Amniotic stem cell (primary cell): ENCODE measurements at regions not wholly inside any gene's neighbourhood (a gene's known extent, or its start where the extent isn't known, plus 50 kb on each side); places are given as distances from the start of the nearest gene placed in this dataset.

Experiments used
- DNase-seq: peaks from one replicate; lab custom pipeline; 2025; lab: John Stamatoyannopoulos, UW

DNA sequence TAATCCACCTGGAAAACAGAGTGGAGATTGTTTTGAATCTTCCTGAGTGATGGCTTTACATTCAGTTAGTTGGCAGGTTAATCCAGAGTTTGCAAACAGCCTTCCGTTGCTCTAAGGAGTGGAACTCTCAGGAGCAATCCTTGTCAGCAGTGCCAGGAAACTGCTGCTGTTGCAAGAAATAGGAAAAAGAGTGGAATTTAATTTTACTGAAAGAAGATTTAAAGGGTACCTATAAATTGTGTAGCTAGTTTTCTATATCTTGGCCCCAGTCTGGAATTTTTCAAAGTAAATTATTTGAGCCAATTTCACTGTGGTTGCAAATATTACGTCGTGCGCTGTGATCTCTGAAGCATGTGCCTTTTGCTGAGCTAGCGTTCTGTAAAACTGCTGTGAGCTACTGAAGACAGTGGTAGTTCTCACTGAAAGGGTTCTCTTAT, 55.5 kb upstream of the SLC5A12 start:
- DNase-seq: no peak

DNA sequence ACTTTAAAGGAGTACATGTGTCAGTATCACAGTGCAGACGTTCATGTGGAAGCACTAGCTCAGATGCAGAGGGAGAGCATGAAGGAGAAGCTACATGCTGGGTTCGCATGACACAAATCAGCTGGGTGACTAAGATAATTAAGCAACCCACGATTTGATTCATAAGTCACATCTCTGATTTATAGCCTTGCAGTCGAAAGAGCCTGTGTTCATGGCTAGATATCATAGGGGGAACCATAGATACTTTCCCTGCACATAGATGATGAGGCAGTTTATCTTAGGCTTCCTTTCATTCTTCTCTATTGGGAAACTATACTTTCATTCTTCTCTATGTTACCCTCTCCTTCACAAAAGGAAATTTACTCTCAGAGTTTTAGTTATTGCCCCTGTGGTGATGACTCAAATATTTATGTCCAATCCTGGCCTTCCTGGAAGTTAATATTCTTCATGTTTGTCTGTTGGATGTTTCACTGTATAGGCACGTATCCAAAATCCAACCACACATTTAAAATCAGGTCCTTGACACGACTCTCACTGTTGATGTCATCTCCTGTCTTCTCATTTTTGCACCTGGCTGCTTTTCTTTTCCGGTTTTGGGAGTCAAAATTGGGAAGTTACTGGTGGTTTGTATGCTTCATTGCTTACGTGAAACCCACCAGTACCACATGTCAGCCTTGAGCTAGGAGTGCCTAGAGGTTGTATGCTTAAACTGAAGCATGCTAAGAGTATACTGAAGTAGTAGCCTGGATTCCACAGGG, 56.3 kb upstream of the SLC5A12 start:
- DNase-seq: peak; percentile 8

DNA sequence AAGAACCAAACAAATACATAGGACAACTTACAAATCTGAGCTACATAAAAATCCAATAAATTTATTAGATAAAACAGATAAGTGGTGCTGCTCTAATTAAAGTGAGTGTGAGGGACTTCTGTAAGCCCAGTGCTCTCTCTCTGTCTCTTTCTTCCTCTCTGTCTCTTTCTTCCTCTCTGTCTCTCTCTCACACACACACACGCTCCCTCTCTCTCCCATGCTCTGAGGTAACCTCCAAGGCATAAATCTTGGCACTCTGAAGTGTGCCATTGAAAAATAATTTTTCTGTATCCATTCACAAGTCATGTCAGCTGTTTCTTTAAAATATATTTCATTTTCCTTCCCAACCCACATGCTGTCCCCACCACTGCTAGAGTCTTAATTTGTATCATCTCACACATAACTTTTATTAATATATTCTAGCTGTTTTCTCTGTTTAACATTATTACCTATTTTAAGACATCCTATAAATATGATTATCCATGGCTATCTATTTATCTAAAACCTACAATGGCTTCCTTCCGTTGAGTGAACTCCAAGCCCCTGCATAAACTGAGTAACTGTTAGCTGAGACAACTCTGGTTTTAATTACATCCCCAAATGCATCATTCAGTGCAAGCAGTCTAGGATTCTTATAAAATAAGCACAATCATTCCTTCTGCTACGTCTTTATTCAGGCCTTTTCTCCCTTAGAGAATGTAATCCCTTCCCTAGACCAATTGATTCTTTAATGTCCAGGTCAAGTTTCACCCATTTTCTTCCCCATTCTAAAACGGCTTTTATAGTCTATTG, 57.4 kb upstream of the SLC5A12 start:
- no peak for DNase-seq

DNA sequence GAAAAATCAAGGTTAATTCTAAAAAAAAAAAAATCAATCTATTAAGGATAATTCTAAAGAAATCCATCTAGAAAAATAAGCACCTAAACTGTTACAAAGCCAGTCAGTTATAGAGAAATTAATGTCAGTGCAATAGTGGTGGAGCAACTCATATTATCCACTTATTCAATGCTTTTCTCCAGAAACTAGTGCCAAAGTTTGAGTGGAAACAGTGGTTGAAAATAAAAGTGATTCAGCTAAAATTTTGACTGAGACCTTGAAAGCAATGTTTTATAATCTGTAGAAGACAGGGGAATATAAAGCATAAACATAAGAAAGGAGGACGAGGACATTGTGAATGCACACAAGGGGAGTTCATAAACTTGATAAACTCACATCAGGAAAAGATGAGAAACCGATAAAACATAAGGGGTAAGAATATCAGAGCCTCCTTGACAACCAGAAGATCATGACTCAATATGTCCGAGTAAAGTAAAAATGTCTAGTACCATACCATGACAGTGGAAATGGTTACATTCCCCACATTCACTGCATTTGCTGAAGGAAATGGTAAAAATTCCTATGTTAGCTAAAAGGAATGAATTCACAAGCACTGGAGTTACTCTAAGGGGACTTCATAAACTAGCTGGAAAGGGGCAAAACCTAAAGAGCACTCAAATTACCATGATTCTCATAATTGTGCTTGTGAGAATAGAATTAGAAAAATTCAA, 58.7 kb upstream of the SLC5A12 start:
- DNase-seq: no peak

DNA sequence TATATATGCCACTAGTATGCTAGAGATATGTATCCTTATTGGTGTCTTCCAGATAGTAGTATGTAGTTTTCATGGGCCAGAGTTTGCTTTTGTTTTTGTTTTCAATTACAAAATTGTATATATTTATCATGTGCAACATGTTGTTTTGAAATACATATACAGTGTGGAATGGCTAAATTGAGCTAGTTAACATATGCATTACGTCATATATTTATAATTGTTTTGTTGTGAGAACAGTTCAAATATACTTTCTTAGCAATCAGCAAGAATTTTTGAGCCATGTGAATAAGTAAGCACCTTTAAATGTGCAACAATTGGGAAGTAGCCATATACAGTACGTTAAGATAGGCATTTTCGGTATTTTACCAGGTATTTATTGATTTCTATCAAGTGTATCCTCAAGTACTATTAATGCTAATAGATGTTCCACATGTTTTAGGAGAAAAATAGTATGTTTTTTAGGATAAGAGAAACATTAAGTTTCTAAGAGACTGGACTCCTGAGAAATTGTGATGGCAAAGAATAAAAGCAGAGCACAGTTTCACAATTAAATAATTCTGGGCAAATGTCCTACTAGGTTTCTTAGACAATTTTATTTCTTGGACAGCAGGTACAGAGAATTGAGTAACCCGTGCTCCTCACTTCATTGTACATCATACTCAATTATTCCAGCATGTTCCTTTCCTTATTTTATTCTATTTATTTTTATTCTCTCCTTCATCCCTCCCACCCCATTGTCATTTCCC, 60.5 kb upstream of the SLC5A12 start:
- no peak for DNase-seq

DNA sequence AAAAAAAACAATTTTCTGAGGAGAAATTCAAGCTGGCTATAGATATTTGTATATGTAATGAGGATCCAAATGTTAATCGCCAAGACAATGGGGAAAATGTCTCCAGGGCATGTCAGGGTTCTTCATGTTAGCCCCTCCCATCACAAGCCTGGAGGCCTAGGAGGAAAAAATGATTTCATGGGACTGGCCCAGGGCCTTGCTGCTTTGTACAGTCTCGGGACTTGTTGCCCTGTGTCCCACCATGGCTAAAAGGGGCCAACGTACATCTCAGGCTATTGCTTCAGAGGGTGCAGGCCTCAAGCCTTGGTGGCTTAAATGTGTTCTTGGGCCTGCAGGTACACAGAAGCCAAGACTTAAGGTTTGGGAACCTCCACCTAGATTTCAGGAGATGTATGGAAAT, 62.1 kb upstream of the SLC5A12 start:
- no peak for DNase-seq

DNA sequence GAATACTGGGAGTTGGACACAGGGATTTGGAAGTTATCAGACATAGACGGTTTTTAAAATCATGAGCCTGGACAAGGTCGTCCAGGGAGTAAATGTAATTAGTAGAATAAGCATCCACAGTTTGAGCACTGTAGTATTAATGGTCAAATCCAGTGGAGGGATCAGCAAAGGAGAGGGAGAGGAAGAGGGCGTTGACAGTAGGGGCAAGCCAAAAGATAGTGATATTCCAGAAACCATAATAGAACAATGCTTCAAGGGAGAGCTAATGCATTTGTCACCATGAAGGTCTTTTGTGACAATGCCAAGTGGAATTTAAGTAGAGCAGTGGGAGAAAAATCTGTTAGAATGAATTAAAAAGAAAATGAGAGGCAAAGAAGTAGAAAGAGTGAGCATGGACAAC, 68.9 kb upstream of the SLC5A12 start:
- DNase-seq: no peak

DNA sequence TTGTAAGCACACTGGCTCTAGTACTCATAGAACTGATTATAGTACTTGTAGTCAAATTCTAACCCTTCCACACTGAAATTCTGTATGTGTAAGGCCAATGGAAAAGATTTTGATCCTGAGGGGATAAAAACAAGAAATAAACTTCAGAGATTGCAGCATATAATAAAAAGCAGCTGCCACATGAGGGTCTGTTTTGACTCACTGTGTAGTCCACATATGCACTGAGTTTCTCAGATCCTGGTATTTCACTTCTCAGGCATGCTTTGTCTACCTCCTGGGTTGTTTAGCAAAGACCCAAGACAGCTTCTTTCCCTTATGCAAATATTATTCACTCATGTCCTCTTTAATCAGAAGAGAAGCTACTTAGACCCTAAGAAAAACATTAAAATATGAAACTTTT, 71.1 kb upstream of the SLC5A12 start:
- no peak for DNase-seq

DNA sequence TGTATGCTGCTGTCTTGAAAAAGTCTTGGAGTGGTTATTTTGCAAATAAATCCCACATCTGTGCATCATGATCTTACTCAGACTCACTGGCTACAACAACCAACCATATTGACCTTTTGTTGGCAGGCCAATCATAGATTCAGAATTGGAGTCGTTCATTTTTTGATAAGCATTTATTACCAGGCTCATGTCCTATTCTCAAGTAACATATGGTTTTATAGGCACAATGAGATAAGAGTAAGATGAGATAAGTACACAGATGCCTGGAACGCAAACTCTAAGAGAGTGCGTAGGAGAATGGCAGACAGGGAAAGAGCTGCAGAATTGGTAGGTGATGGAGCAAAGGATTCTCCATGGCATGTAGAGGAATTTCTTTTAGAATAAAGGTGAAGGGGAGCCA, 71.6 kb upstream of the SLC5A12 start:
- no peak for DNase-seq

DNA sequence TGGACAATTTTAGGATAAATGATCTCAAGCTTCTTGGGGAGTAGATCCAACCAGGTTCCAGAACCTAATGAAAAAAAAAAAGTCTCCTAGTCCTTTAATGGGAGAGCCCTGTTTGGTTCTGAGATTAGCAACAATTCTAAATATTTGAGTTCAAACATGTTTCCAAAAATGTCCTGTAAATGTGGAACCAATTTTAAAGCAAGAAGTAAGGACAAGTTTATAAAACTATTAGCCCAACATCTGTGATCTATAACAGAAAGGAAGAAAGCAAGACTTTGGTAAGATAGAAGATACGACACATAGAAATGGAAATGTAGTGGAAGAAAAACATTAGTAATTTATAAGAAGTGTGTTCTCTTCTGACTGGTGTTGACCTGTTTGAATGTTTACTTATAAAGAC, 79.7 kb upstream of the SLC5A12 start:
- DNase-seq: no peak

DNA sequence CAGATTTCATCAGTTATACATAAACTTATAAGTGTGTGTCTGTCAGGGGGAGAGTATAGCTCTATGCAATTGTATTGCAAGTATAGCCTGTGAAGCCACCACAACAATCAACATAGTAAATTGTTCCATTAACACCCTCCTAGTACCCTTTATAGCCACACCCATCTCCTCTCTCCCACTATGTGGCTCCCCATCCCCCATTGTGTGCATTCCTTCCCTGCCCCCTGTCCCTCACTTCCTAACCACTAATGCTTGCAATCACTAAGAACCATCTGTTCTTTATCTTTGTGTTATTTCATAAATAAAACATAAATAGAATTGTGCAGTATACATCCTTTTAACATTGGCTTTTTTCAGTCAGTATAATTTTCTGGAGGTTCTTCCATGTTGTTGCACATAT, 83.1 kb upstream of the SLC5A12 start:
- no peak for DNase-seq

DNA sequence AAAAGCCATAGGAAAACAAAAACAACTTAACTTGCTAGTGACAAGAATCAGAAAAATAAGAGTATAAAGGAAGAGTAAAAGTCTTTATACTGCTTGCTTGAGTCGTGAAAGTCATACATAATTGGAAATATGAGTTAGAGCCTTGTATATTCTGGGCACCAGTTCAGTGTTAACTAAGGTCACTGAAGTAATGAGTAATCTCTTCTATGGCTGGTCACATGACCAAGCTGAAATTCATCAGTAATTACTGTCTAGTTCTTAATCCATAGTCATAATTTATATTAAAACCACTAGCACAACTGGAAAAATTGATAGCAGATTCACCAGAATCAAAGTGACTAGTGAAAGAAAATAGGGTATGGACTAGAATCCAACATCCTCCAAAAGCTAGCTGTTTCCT, 84.4 kb upstream of the SLC5A12 start:
- DNase-seq: no peak

DNA sequence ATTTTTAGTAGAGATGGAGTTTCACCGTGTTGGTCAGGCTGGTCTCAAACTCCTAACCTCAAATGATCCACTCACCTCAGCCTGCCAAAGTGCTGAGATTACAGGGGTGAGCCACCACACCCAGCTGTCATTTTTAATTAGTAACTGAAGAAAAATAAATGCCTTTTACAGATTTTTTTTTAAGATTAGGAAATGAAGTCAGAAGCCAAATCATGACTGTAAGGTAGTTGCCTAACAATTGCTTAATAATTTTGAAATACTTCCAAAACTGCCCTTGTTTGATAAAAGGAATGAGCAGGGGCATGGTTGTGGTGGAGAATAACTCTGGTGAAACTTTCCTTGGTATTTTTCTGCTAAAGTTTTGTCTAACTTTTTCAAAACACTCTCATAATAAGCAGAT, 98.9 kb upstream of the SLC5A12 start:
- peak; percentile 26 for DNase-seq

DNA sequence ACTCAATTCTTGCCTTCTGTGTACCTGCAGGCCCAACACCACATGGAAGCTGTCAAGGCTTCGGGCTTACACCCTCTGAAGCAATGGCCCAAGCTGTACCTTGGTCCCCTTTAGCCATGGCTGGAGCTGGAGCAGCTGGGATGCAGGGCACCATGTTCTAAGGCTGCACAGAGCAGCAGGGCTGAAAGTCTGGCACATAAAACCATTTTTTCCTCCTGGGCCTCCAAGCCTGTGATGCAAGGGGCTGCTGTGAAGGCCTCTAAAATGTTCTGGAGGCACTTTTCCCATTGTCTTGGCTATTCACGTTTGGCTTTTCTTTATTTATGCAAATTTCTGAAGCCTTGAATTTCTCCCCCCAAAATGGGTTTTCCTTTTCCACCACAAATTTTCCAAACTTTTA, 102.1 kb upstream of the SLC5A12 start:
- DNase-seq: no peak

DNA sequence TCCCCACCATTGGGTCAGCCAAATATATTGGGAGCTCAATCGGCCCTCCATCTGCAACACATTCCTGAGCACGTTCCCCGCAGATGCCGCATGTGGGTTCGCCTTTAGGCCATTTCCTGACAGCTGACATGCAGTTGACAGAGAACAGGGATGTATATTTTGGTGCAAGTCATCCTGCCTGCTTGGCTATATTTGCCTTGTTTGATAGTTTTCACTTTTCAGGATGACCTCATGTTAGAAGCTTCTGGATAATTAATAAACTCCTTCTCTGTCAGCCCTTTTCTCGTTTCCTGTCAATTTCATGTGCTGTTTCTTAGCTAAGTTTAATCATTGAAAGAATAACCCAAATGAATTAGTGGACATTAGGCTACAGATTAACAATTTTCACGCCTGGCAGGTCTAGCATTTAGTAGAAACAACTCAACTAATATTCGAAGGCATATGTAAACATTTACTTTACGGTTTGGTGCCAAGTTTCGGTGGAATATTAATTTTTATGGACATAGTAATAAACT, 105.8 kb upstream of the SLC5A12 start:
- no peak for DNase-seq

DNA sequence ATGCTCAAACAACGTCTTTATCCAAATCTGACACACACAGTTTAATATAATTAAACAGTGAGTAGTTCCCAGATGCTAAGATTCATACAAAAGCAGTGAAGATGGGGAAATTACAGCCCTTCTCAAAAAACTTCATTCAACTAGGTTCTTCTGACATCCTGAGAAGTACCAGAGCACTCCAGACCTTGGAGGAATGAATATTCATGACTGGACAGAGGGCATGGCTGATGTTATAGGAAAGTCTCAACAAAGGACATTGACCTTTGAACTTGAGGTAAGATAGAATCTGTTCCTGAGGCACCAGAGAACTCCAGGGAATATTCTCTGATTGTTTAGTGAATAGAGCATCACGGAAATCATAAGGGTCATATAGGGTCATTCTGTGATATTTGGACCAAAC, 106.4 kb upstream of the SLC5A12 start:
- no peak for DNase-seq

DNA sequence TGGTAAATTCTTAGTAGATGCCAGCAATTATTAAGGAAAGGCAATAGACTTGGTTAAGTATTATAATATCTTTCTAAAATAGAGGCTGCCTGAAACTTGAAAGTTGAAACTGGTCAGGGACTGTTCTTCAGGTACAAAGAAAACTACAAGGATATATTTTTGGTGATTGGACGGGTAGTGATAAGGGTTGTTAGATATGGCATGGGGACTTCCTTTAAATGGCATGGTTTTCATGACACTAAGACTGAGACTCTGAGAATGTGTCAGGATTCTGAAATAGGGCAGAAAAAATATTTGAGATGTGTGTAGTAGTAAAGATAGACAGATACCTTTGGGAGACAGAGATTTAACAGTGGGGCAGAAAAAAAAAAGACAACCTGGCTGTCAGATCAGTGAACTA, 108.4 kb upstream of the SLC5A12 start:
- DNase-seq: no peak

DNA sequence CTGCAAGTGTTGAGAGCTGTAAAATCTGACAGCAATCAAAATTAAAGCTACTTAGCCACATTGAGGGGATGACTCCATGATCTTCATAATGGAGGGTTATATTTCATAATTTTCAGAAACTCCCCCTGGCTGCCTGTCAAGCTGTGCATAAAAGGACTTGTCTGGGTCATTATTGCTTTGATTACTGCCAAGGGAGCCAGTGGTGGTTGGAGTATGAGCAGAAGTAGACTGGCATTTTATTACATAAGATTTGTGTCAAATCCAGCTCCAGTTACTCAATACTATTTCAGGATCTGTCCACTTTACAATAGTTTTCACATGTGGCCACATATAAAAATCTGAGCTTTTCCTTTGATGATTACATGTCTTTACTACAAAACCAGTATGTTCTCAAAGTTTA, 108.9 kb upstream of the SLC5A12 start:
- no peak for DNase-seq

DNA sequence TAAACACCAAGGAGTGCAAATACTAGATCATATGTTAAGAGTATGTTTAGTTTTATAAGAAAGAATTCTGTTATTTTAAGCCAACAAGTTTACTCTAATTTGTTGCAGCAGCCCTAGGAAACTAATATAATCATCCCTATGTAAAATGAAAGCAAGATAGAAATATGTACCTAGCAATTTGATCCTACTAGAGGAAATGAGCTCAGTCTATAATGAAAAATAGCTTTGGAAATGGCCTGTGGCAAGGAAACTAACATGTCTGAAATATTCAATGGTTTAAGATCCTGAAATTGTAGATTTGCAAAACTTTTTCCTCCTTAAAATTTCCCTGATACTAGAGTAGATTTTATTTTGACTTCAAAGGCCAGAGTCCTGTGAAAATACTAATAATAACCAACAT, 112.7 kb upstream of the SLC5A12 start:
- DNase-seq: no peak

DNA sequence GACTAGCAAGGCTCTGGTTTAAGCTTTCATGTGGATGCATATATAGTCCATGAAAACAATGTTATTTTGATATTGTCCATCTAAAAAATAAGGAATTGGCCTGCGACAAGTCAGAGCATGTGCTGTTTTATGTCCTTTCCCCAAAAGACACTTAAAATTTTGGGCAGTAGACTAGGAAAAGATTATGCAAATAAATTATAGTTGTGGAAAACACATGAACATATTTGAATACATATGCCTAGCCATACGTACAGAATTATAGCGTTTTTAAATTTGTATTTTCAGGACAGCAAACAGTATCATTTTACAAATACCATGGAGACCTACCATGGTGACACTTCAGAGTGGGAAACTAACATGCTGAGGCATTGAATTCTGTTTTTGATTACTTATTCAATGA, 113.8 kb upstream of the SLC5A12 start:
- DNase-seq: no peak

DNA sequence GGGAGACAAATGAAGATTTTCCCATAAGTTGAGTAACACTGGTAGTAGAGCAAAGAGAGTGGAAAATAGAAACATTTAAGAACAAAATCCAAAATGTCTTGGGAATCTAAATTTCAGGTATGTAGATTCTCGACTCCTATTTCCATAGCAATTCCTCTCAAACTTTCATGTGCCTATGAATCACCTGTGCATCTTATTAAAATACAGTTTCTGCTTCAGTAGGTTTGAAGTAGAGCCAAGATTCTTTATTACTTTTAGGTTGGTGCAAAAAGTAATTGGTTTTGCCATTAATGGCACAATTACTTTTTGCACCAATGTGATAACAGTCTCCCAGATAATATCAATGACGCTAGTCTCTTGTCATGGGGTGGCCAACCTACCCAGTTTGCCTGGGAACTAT, 115.3 kb upstream of the SLC5A12 start:
- DNase-seq: no peak
